ENCODE measurements at regions not wholly inside any gene's neighbourhood (a gene's known extent, or its start where the extent isn't known, plus 50 kb on each side); places are given as distances from the start of the nearest gene placed in this dataset.
"Not testable (repeated sequence)": the region's sequence is repeated elsewhere in the genome, so short reads cannot be mapped to it uniquely, and the experiment has no call there.

- no peak for DNase-seq
These were observed 401.7 kb upstream of the AUTS2 start for GRCh38 chr7:69196593-69196992.

- no peak for DNase-seq
These were observed 400.0 kb upstream of the AUTS2 start for GRCh38 chr7:69198250-69198649.

GRCh38 chr7:69199041-69199440, 399.2 kb upstream of the AUTS2 start:
- DNase-seq, result no peak

- no peak for DNase-seq
These were observed 398.6 kb upstream of the AUTS2 start for GRCh38 chr7:69199661-69200060.

GRCh38 chr7:69203871-69204270, 394.4 kb upstream of the AUTS2 start:
- no peak for DNase-seq

GRCh38 chr7:69204943-69205342, 393.3 kb upstream of the AUTS2 start:
- DNase-seq, result no peak

GRCh38 chr7:69205581-69205980, 392.7 kb upstream of the AUTS2 start:
- no peak for DNase-seq

GRCh38 chr7:69208276-69208675, 390.0 kb upstream of the AUTS2 start:
- DNase-seq, result no peak

GRCh38 chr7:69208848-69209247, 389.4 kb upstream of the AUTS2 start:
- DNase-seq, result no peak

- DNase-seq, result no peak
These were observed 386.9 kb upstream of the AUTS2 start for GRCh38 chr7:69211336-69211735.

- DNase-seq, result no peak
These were observed 386.5 kb upstream of the AUTS2 start for GRCh38 chr7:69211739-69212138.

GRCh38 chr7:69213878-69214277, 384.4 kb upstream of the AUTS2 start:
- DNase-seq, result no peak

- DNase-seq, result not testable (repeated sequence)
These were observed 382.8 kb upstream of the AUTS2 start for GRCh38 chr7:69215516-69215915.

GRCh38 chr7:69217516-69218350, 380.5 kb upstream of the AUTS2 start:
- DNase-seq, result no peak

GRCh38 chr7:69218576-69218975, 379.7 kb upstream of the AUTS2 start:
- DNase-seq, result no peak

- DNase-seq, result no peak
These were observed 378.9 kb upstream of the AUTS2 start for GRCh38 chr7:69219381-69219780.

GRCh38 chr7:69225259-69225943, 372.9 kb upstream of the AUTS2 start:
- no peak for DNase-seq

GRCh38 chr7:69228212-69228811, 370.0 kb upstream of the AUTS2 start:
- no peak for DNase-seq

GRCh38 chr7:69232445-69233376, 365.6 kb upstream of the AUTS2 start:
- DNase-seq, result no peak

GRCh38 chr7:69237541-69237940, 360.7 kb upstream of the AUTS2 start:
- no peak for DNase-seq

GRCh38 chr7:69243016-69243415, 355.3 kb upstream of the AUTS2 start:
- no peak for DNase-seq

GRCh38 chr7:69244701-69245100, 353.6 kb upstream of the AUTS2 start:
- DNase-seq, result no peak

GRCh38 chr7:69245646-69246045, 352.6 kb upstream of the AUTS2 start:
- no peak for DNase-seq

All from activated CD4-positive, alpha-beta T cell treated with anti-CD3 and anti-CD28 coated beads, Interleukin-2, amount 50 U/mL, for 16 hours (primary cell).